DMS 273 (cell line): ENCODE measurements at regions not wholly inside any gene's neighbourhood (a gene's known extent, or its start where the extent isn't known, plus 50 kb on each side); places are given as distances from the start of the nearest gene placed in this dataset.

Experiments
- DNase-seq: peaks from one replicate; lab custom pipeline; 2025; ENCODE audit not compliant: unreplicated experiment; lab: John Stamatoyannopoulos, UW

DNA sequence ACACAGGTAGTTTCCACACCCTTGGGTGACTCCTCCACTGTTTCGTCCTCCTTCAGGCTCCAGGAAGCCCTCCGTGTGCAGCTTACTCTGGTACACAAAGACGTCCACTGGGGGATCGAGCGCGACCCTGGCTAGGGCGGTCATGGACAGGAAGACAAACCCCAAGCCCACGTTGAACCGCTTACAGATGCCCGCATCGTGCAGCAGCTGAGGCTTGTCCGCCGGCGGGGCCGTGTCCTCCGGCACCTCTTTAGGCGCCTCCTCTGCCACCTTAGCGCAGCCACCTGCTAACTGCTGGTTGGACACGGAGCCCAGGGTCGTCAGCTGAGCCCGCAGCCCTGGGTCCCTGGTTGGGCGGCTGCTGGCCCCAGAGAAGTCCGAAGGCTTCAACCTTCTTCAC lies 309.0 kb upstream of the BTBD3 start:
- DNase-seq = no peak

- DNase-seq = no peak
Measured at GRCh38 chr20:11624704-11625103, 293.0 kb upstream of the BTBD3 start.

DNA sequence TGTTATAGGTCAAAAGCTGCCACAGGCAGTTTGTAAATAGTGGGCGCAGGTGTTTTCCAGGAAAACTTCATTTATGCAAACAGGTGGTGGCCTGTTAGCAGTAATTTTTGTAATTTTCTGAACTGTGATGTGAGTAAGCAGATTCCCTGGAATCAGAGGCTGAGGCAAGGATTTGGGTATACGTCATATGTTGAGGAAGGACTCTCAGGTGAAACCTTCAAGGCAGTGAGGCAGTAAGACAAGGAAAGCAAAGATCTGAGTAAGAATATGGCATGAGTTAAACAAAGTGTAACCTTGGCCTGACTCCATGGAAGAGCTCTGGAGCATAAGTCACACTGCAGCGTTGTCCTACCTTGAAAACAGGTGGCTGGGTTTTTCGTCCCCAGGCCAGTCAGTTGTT lies 291.1 kb upstream of the BTBD3 start:
- no peak for DNase-seq

- DNase-seq = no peak
Measured at GRCh38 chr20:11642866-11643265, 274.8 kb upstream of the BTBD3 start.

DNA sequence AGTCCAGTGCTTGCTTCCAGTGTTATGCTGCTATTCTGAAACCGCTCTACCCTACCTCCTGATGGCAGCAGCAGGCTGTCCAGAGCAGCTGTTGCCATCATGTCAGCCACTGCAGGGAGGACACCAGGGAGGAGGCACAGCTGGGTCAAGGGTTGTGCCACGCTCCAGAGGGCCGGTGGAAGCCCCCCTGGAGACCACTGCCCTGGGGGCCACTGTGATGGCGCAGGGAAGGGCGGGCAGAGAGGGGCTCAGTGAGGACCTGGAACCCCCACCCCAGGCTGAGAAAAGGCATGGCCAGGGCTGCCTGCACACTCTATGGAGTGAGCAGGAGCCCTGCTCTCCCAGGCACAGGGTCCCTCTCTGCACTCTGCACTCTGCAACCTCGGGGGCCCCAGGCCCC lies 271.3 kb upstream of the BTBD3 start:
- no peak for DNase-seq

GRCh38 chr20:11650566-11650965 lies 267.1 kb upstream of the BTBD3 start:
- no peak for DNase-seq

DNA sequence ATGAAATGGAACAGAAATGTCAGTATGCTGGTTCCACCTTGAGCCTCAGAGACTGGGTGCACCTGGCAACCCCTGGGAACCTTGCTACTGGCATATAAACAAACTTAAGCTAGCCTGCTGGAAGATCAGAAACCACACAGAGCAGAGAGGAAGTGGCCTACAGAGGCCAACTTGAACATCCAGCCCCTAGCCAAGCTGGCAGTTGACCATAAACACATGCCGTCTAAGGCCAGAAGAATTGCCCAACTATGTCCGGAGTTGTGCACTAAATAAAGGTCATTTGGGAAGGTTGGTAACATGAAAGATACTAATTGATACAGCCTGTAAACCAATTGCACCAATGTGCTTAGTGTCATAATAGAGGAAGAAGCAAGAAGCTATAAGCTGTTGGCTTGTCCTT lies 266.6 kb upstream of the BTBD3 start:
- DNase-seq = no peak

- DNase-seq = no peak
Measured at GRCh38 chr20:11651647-11652046, 266.0 kb upstream of the BTBD3 start.

- DNase-seq = no peak
Measured at GRCh38 chr20:11652128-11652527, 265.6 kb upstream of the BTBD3 start.

GRCh38 chr20:11654766-11655165 lies 262.9 kb upstream of the BTBD3 start:
- no peak for DNase-seq

- no peak for DNase-seq
Measured at GRCh38 chr20:11660673-11661072, 257.0 kb upstream of the BTBD3 start.

- no peak for DNase-seq
Measured at GRCh38 chr20:11671015-11671511, 246.6 kb upstream of the BTBD3 start.

DNA sequence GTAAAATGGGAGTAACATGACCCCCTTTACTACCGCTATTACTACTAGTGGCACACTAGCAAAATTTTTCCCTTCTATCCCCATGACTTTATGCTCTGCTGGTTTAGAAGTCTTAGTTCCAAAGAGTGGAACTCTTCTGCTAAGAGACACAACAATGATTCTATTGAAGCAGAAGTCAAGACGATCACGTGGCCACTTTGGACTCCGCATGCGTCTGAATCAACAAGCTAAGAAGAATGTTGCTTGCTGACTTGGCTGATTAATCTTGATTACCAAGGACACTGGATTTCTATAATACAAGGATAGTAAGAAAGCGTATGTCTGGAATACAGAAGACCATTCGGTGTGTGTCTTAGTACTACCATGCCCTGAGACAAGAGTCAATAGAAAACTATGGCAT lies 244.7 kb upstream of the BTBD3 start:
- no peak for DNase-seq

GRCh38 chr20:11675920-11676629 lies 241.6 kb upstream of the BTBD3 start:
- DNase-seq = no peak

- DNase-seq = peak; percentile 56
Measured at GRCh38 chr20:11676630-11677287, 240.9 kb upstream of the BTBD3 start.

DNA sequence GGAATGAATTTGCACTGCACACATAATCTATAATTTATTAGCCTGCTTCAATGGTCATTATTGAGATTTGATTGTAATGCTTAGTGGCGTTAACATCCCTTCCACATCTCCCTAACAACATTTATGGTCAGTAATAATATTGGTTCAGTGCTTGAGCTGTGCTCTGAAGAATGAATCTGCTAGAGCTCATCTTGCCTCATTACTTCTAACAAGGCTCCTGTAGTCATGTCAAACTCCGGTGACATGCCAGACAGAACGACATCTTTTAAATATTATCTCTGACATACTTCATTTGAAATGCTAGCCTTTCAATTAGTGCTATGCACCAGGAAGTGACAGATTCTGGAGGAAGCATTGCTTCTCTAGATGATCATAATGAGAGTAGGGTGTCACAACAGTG lies 240.3 kb upstream of the BTBD3 start:
- no peak for DNase-seq

- no peak for DNase-seq
Measured at GRCh38 chr20:11677836-11678235, 239.9 kb upstream of the BTBD3 start.

GRCh38 chr20:11682285-11682684 lies 235.4 kb upstream of the BTBD3 start:
- DNase-seq = no peak

- no peak for DNase-seq
Measured at GRCh38 chr20:11686195-11686594, 231.5 kb upstream of the BTBD3 start.

GRCh38 chr20:11686820-11687543 lies 230.7 kb upstream of the BTBD3 start:
- peak; percentile 60 for DNase-seq

GRCh38 chr20:11687546-11688292 lies 230.0 kb upstream of the BTBD3 start:
- DNase-seq = no peak
